ENCODE measurements at regions not wholly inside any gene's neighbourhood (a gene's known extent, or its start where the extent isn't known, plus 50 kb on each side); places are given as distances from the start of the nearest gene placed in this dataset.
"Not testable (repeated sequence)": the region's sequence is repeated elsewhere in the genome, so short reads cannot be mapped to it uniquely, and the experiment has no call there.

- no peak for TF ChIP-seq CTCF (IDR thresholded peaks at IDR 0.05)
- H3K27ac ChIP-seq = no peak overlapping the region
- H3K36me3 ChIP-seq = no peaks in the 10 kb centered on the region
- H3K4me3 ChIP-seq (ENCODE audit: low read depth in 1 of 2, low read length in 1 of 2) = no peak overlapping the region
- peaks cover 30% of the 10 kb centered on the region for H3K27me3 ChIP-seq
- no peaks in the 10 kb centered on the region for H3K9me3 ChIP-seq
- H3K4me1 ChIP-seq (ENCODE audit: control insufficient read depth in 1 of 2, insufficient read depth in 1 of 2, low read depth in 1 of 2, low read length in 1 of 2) = no peaks in the 10 kb centered on the region
Measured at GRCh38 chr20:48377940-48378339, 449.9 kb downstream of the PREX1 start.

- no peaks in the 10 kb centered on the region for H3K9me3 ChIP-seq
- no peak overlapping the region for H3K4me3 ChIP-seq (ENCODE audit: low read depth in 1 of 2, low read length in 1 of 2)
- H3K36me3 ChIP-seq = no peaks in the 10 kb centered on the region
- no peak for TF ChIP-seq CTCF (IDR thresholded peaks at IDR 0.05)
- H3K27me3 ChIP-seq = peaks cover 29% of the 10 kb centered on the region
- H3K27ac ChIP-seq = no peak overlapping the region
- no peaks in the 10 kb centered on the region for H3K4me1 ChIP-seq (ENCODE audit: control insufficient read depth in 1 of 2, insufficient read depth in 1 of 2, low read depth in 1 of 2, low read length in 1 of 2)
Measured at GRCh38 chr20:48375804-48376203, 452.0 kb downstream of the PREX1 start.

- Histone ChIP-seq H3K27ac (no peak overlapping the region), H3K9me3 (no peaks in the 10 kb centered on the region), H3K36me3 (no peaks in the 10 kb centered on the region), H3K4me3 (ENCODE audit: low read depth in 1 of 2, low read length in 1 of 2) (no peak overlapping the region), H3K27me3 (peaks cover 29% of the 10 kb centered on the region), H3K4me1 (ENCODE audit: control insufficient read depth in 1 of 2, insufficient read depth in 1 of 2, low read depth in 1 of 2, low read length in 1 of 2) (no peaks in the 10 kb centered on the region)
- no peak for TF ChIP-seq CTCF (IDR thresholded peaks at IDR 0.05)
Measured at GRCh38 chr20:48374991-48375595, 452.7 kb downstream of the PREX1 start.

GRCh38 chr20:48374031-48374907 is 453.5 kb downstream of the PREX1 start:
- H3K4me1 ChIP-seq (ENCODE audit: control insufficient read depth in 1 of 2, insufficient read depth in 1 of 2, low read depth in 1 of 2, low read length in 1 of 2); H3K4me3 ChIP-seq (ENCODE audit: low read depth in 1 of 2, low read length in 1 of 2); H3K9me3 ChIP-seq; H3K36me3 ChIP-seq; H3K27ac ChIP-seq: not testable (repeated sequence)
- peaks cover 29% of the 10 kb centered on the region for H3K27me3 ChIP-seq

GRCh38 chr20:48373555-48373934 is 454.3 kb downstream of the PREX1 start:
- no peaks in the 10 kb centered on the region for H3K9me3 ChIP-seq
- no peaks in the 10 kb centered on the region for H3K36me3 ChIP-seq
- peaks cover 36% of the 10 kb centered on the region for H3K27me3 ChIP-seq
- H3K27ac ChIP-seq = no peak overlapping the region
- TF ChIP-seq CTCF (IDR thresholded peaks at IDR 0.05) = no peak
- no peaks in the 10 kb centered on the region for H3K4me1 ChIP-seq (ENCODE audit: control insufficient read depth in 1 of 2, insufficient read depth in 1 of 2, low read depth in 1 of 2, low read length in 1 of 2)
- no peak overlapping the region for H3K4me3 ChIP-seq (ENCODE audit: low read depth in 1 of 2, low read length in 1 of 2)

GRCh38 chr20:48372851-48373554 is 454.8 kb downstream of the PREX1 start:
- H3K4me3 ChIP-seq (ENCODE audit: low read depth in 1 of 2, low read length in 1 of 2); H3K27ac ChIP-seq: not testable (repeated sequence)
- peaks cover 41% of the 10 kb centered on the region for H3K27me3 ChIP-seq

More at GRCh38 chr20:48372851-48373554, 454.8 kb downstream of the PREX1 start:
- not testable (repeated sequence) for H3K4me1 ChIP-seq (ENCODE audit: control insufficient read depth in 1 of 2, insufficient read depth in 1 of 2, low read depth in 1 of 2, low read length in 1 of 2); H3K9me3 ChIP-seq; H3K36me3 ChIP-seq
